ENCODE measurements at regions not wholly inside any gene's neighbourhood (a gene's known extent, or its start where the extent isn't known, plus 50 kb on each side); places are given as distances from the start of the nearest gene placed in this dataset.
"Not testable (repeated sequence)": the region's sequence is repeated elsewhere in the genome, so short reads cannot be mapped to it uniquely, and the experiment has no call there.

- not testable (repeated sequence) for TF ChIP-seq CTCF (conservative IDR thresholded peaks at IDR 0.05; ENCODE audit: low read depth, low read length); EZH2phosphoT487 (IDR thresholded peaks at IDR 0.05; ENCODE audit: borderline replicate concordance, low read length); EZH2 (IDR thresholded peaks at IDR 0.05; ENCODE audit: low read length, unreplicated experiment)
Observed at GRCh38 chr10:27315082-27315481, 74.5 kb upstream of the ACBD5 start.

All from PC-3 (cell line).